ENCODE measurements at regions not wholly inside any gene's neighbourhood (a gene's known extent, or its start where the extent isn't known, plus 50 kb on each side); places are given as distances from the start of the nearest gene placed in this dataset.

DNA sequence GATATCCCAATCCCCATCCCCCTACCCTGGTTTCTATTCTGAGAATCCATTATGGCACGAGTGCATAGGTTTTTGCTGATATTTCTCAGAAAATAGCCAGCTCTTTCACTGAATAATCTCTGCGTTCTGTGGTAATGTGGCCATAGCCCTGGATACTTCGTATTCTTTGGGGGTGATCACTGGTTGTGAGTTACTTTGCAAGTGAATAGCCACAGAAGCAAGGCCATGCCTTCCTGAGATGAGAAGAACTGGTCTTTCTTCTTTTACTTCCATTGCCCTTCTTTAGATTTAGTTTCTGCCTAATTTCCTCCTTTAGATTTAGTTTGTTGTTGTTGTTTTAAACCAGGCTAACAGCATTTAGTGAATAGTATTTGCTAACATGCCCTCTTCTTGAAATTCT lies 323.4 kb downstream of the CDC14C start:
- no peak for DNase-seq

DNA sequence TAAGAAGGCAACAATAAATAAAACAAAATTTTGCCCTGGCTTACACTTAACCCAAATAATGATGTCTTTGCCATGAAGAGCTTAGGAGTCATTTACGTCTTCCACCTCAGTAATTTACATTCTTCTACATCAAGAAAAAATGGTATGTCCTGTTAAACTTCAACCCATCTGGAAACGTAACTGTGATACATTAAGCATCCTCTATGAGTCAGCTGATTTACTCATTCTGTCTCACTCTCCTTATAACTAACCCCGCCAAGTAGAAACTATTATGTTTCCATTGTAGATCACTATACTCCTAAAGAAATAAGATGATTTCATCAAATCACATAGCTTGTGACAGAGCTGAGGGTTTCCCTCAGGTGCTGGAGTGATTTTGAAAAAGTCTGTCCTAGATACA lies 330.7 kb downstream of the CDC14C start:
- DNase-seq = no peak

DNA sequence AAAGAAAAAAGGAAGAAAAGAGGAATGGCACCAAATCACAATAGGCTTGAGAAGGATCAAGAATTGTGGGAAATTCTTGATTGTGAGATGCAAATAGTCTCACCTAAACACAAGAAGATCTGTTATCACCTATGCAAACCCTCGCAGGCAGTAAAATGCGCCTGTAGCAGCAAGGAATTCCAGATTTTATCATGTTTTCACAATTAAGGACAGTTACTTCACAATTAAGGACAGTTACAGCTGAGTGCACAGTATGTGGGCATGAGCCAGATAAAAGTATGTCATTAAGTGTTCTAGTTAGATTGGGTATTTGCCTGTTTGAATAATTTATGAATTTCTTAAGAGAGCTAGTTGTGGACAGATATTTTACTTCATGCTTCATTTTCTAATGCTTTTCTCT lies 336.2 kb downstream of the CDC14C start:
- DNase-seq = no peak

DNA sequence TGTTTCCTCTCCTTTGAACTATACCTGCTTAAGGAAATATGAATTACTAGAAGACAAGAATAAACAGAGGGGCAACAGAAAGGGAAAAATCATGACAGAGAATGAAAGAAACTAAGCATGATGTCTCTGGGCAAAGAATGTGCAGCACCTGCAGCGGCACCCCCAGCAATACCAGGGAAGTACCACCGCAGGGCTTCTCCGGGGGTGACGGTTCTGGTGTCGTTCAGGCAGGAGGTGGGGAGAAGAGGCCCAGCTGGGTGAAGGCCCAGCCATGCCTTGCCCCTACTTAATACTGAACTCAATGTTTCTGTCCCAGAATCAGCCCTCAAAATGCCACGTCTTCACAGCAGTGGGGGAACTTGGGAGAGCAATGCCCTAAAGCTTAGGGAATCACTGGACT lies 337.6 kb downstream of the CDC14C start:
- DNase-seq = no peak

DNA sequence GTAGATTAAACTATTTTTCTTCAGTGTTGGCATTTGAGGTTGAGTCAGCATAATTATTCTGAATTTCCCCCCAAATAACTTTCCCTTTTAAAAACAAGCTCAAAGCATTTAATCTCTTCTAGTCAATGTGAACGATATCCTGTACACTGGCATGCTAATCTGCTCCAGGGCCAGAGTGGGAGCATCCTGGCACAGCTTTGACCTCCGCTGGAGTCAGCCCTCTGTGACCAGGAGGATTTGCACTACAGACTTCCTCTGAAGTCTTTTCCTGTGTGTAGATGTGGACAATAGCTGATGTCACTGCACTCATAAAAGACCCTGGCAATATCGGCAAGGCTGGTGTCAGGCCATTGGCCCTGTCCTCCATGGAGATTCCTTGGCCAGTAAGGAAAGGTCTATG lies 340.2 kb downstream of the CDC14C start:
- DNase-seq = no peak

DNA sequence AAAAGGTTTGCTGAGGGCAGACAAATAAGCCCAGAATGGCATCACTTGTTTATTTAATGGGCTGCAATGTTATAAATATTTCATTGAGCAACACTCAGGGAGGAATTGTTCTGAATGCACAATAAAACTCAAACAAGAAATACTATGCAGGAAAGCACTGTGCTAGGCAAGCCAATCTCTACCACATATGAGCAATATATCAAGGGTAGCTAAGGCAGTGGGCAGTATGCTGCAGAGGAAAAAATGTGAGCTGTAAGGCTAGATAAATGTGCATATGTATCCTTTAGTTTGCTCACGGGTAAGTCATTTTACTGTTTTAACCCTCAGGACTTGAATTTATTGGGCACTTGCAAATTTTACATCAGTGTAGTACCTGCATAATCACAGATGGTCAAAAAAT lies 349.6 kb downstream of the CDC14C start:
- no peak for DNase-seq

DNA sequence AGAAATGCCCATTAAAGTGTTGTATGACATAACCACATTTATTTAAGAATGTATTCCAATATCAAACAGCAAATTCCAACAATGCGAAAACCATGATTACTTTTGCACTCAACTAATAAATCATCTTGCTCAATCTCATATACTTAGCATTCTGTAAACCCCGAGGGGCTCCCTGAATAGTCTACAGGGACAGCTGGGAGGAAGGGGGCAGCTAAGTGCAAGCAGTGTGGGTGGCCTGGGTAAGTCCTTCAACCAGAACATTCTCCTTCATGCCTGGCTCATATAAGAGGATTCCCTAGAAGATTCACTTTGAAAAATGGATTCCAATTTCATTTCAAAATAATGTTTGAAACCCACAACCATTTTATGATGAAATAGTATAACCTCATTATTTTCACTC lies 355.5 kb downstream of the CDC14C start:
- no peak for DNase-seq

DNA sequence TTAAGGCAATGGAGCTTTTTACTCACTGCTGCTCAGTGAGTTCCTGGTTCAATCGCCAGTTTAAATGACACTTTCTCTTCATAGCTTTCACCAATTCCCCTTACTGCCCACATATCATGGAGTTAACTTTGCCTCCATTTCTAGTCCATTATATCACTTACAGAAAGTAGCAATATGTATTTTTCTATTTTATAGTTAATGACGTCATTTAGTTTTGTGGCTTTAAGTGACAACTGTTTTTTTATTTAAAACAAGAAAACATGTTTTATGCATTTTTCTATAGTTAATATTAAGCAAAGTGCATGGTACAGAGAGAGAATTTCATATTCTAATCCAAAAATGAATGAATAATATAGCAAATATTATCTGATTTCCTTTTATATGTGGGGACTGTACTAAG lies 363.3 kb downstream of the CDC14C start:
- no peak for DNase-seq

DNA sequence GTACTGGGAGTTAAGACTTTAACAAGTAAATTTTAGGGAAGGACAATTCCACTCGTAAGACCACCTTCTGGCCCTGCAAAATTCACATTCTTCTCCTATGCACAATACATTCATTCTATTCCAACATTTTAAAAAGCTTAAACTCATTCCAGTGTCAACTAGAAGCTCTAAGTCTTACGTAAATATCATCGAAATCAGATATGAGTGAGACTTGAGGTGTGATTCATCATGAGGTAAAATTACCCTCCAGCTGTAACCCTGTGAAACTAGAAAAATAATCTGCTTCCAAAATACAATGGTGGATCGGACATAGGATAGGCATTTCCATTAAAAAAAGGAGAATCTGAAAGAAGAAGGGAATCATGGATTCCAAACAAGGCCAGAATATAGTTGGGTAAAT lies 370.3 kb downstream of the CDC14C start:
- DNase-seq = no peak

DNA sequence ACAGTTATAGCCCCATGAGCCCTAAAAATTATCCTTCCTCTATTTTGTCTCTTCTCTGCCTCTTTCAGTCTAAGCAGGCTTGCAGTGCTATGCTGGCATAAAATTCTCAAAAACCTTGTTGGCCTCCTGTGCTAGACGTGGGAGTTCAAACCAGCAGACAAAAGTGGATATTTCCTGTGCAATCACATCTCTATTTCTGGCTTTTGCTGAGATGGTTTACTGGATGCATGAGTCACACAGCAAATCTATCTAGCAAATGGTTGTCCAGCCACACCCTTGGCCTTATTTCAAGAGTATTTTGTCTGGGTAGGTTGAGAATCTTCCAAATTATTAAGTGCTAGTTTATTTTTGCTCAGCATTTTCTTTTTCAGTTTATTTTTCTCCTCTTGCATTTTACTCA lies 370.8 kb downstream of the CDC14C start:
- DNase-seq = no peak

DNA sequence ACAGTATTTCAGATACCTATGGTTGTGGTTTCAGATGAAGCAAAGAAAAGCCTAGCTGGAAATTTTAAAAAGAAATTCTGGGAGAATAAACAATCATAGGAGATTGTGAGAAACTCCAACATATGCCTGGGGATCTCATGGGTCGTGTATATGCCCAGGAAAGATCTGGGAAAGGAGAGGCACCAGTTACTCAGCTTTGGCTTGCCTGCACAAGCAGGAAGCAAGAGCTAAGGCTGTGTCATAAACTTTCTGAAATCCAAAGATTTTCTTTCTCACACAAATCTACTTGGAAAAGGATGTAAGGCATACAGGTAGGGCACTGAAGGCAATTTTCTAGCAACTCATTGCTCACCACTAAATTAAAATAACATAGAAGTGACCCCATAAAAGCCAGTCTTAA lies 373.6 kb downstream of the CDC14C start:
- DNase-seq = no peak

DNA sequence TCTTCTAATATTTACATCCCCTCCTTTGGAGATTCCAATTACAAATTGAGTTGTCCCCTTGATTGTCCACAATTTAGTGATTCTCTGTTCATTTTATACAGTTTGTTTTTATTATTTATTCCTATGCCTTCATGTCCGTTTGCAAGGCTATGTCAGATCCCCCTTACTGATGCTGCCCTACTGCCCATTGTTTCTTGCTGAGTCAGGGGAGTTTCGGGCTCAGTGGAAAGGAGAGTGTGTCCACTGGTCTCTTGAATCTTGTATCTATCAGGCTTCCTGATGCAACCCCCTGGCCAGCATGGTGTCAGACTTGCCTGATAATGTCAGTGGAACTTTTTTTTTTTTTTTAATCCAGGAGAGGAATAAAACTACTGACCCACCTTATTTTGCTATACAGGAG lies 384.4 kb downstream of the CDC14C start:
- DNase-seq = no peak

DNA sequence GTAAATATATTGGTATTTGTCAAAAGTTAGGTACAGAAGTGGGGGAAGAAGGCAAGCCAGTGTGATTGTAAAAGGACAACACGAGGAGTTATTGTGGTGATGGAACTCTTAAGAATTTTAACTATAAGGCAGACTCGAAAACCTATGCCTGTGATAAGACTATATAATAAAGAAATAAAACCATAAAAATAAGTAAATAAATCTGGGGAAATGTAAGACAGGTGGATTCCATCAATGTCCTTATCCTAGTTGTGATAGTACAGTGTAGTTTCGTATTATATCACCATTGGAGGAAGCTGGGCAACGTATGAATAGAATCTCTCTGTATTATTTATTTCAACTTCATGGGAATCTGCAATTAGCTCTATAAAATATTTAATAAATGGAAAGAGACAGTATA lies 395.7 kb downstream of the CDC14C start:
- DNase-seq = no peak

DNA sequence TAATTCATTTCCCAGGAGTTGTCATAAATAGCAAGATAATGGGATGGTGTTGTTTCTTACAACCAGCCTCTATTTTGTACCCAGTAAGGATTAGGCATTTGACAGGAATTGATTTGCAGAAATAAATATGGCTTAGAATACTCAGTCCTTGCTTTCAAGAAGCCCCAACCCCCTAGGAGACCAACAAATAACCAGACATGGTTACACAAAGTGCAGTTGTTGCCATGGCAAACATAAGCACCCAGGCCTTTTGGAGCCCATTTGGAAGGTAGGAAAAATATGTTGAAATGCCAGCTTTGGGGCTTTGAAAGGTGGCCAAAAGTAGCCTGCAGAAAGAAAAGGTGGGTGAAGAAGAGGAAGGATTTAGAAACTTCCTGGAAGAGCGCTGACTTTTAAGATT lies 397.5 kb downstream of the CDC14C start:
- DNase-seq = no peak

DNA sequence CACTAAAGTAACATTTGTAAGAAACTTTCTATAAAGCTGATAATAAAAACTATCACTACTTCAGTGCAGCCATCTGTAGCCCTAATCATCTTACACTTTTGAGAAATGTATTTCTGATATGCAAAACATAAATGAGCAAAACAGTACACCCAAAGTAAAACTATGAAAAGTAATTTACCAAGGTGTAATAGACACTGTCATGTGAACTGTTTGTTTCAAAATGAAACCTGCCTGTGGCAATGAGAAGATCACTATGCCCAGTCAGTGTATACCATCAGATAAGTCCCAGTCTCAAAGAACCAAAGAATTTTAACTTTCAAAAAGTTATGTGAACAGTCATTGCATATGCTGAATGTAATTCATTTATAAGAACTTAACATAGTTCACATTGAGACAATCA lies 398.1 kb downstream of the CDC14C start:
- DNase-seq = no peak

DNA sequence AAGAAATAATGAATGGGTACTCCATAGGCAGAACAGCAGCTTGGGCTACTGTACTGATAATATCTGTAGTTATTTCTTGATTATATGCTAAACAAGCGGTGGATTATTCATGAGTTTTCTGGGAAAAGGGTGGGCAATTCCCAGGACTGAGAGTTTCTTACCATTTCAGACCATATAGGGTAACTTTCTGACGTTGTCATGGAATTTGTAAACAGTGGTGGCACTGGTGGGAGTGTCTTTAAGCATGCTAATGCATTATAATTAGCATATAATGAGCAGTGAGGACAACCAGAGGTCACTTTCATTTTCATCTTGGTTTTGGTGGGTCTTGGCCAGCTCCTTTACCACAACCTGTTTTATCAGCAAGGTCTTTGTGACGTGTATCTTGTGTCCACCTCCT lies 399.7 kb downstream of the CDC14C start:
- DNase-seq = no peak

DNA sequence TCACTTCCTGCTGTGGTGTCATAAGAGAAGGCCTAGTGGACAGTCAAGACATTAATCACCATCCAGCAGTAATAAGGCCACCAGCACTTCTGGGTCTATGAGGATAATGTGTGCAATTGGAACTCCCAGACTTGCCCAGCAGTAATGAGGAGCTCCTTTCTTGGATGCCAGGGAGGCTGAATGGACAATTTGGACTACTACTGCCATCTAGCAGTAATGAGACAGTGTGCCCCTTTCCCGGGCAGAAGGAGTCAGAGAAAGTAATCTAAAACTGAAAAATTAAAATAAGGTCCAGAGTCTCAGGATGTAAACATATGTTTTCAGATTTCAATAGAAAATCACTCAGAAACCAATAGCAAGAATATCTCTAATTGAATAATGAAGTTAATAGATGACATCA lies 400.4 kb downstream of the CDC14C start:
- DNase-seq = no peak

DNA sequence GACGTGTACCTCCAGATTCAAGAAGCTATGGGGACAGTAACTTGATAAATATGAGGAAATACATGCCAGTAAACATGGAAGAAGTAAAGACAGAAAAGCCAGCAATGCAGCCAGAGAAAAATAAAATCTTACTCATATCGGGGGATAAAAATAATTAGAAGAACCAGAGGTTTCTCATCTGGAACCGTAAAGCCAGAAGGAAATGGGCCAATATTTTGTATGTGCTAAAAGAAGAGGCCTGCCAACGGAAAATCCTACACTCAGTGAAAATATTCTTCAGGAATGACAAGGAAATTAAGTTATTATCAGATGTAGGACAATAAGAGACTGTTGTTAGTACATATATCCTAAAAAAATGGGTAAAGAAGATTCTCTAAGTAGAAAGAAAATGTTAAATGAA lies 401.2 kb downstream of the CDC14C start:
- DNase-seq = no peak

DNA sequence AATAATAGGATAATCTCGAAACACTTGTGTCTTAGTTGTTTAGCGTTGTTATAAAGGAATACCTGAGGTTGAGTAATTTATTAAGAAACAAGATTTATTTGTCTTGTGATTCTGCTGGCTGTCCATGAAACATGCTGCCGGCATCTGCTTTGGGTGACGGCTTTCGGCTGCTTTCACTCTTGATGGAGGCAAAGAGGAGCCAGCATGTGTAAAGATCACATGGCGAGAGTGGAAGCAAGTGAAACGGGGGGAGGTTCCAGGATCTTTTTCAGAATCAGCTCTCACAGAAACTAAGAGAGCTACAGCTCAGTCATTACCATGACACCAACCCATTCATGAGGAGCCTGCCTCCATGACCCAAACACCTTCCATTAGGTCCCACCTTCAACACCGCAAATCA lies 402.8 kb downstream of the CDC14C start:
- no peak for DNase-seq

DNA sequence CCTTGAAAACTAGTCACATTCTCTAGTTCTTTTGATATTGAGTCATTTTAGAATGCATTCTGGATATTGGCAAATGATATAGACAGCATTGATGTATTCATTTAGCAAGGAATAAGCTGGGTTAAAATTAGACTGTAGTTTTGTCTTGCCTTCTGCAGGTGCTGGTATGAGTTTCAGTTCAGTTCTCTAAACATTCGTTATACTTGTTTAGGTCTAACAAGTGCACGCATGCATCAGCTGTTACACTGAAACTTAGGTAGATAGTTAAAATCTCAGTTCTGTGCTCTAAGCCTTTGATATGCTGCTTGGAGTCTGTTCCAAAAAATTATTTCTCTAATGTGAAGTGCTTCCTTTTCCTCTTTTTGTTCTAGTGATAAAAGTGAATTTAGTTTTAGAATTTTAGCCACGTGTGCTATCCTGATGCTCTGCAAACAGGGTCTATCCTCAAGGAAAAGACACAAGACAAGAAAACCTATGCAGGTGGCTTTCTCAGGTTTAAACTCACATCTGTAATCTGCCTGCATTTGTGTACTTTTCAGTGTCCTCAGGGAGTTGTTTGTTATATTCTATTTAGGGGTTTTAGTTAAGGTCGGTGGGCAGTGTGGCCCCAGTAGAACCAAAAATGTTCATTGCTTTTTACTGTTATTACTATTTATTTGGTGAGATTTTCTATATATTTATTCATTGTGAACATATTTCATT lies 409.0 kb downstream of the CDC14C start:
- DNase-seq = no peak

DNA sequence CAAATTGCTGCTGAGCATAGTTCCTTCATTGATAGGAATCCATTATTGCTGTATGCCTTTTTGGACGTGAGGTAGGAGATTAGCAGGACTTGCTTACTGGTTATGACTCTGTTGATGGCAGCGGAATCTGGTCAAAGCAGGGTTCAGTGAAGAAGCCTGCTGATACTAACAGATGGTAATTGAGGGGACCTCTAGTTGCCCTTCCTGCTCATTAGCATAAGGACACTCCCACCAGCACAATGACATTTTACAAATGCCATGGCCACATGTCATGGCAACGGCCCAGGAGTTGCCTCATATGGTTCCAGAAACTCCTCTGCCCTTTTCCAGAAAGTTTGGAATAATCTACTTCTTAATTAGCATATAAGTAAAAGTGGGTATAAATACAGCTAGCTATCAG lies 417.5 kb downstream of the CDC14C start:
- no peak for DNase-seq

DNA sequence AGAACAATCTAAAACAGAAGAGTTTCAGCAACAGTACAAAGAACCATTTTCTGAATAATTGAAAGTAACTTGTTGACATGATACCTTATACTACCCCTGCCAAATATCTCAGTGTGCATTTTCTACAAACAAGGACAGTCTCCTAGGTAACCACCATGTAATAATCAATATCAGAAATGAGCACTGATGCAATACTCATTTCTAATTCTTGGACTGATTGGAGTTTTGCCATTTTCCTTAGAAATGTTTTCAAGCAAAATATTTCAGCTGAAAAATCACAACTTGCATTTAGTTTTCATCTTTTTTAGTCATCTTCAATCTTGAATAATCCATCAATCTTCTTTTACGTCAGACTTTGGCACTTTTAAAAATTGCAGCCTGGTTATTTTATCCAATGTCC lies 420.2 kb downstream of the CDC14C start:
- no peak for DNase-seq

DNA sequence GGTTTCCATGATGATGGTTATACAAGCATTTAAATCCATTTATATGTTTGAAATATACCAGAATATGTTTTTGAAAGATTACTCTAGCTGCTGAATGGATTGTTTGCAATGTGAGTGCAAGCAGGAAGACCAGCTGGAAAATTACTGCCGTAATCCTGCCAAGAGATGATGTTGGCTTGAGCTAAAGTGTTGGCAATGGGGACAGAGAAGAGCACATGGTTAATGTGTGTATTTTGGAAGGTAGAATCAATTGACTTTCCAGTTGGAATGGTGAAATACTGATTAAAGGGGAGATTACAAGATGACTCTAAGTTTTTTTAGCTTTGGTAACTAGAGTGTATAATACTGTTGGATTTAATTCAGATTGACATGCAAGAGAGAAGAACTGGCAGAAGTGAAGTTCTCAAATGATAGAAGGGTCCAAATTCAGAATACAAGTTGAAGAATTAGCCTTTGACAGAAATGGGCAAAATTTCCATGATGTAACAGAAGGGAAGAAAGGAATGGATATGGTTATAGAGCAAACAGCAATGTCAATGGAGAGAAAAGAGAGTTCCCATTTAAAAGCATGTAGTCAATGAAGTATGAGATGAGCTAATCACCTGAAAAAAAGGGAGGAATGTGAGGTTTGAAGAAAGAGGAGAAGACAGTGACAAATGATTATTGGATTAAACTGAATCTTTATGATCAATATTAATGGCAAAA lies 422.0 kb downstream of the CDC14C start:
- DNase-seq = no peak

DNA sequence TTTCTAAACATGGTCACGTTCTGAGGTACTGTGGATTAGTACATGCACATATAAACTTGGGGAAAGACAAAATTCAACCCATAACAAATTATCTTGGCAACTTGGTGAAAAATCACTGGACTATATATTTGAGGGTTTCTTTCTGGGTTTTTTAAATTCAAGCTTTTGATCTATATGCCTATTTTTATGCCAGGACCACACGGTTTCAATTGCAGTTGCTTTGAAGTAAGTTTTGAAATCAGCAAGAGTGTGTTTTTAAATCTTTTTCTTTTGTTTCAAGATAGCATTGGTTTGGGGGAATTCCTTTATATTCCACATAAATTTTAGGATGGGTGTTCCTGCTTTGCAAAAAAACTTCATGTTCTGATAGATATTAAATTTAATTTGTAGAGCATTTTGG lies 406.4 kb upstream of the VWC2 start:
- no peak for DNase-seq
